LNCaP clone FGC (cell line): ENCODE measurements at regions not wholly inside any gene's neighbourhood (a gene's known extent, or its start where the extent isn't known, plus 50 kb on each side); places are given as distances from the start of the nearest gene placed in this dataset.

Experiments used
- DNase-seq: peaks from one replicate; pipeline ENCODE4 v3.0.0-alpha.2; 2011; ENCODE audit warnings: low read depth
- H3K4me3 ChIP-seq: 2 replicates; pipeline ENCODE4 v1.5.1; 2011; ENCODE audit warnings: mild to moderate bottlenecking, low read depth, low read length, control low read depth
- CTCF ChIP-seq: IDR thresholded peaks from 2 replicates; pipeline ENCODE4 v1.5.1; 2012; ENCODE audit warnings: mild to moderate bottlenecking; ENCODE audit not compliant: control insufficient read depth, insufficient read depth; ENCODE audit errors: extremely low read depth

GRCh38 chr21:20083336-20083735, 914.9 kb upstream of the NCAM2 start:
- 0 out of 2 replicates have a peak, but pooled peaks have one; percentile 2 for TF ChIP-seq CTCF
- H3K4me3 ChIP-seq: no peak overlapping the region
- no peak for DNase-seq

GRCh38 chr21:20083925-20084324, 914.3 kb upstream of the NCAM2 start:
- H3K4me3 ChIP-seq: no peak overlapping the region
- DNase-seq: no peak
- TF ChIP-seq CTCF: no peak

GRCh38 chr21:20086508-20086907, 911.7 kb upstream of the NCAM2 start:
- TF ChIP-seq CTCF: no peak
- no peak overlapping the region for H3K4me3 ChIP-seq
- DNase-seq: no peak

DNA sequence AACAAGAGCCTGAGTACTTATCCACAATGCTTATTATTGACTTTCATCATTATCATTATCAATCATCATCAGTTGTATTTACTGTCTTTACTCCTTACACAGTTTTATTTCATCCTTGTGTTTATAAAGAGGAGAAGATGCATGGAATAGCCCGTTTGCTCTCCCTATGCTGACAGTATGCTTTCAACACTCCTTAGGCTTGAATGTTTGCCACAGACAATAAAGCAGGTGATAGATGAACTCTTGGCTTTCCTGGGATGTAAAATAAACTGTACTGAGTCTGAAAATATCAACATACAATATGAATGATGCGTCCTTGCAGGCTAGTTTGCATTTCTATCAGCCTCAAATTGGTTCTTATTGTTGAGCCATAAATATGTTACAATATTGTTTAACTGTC, 891.8 kb upstream of the NCAM2 start:
- no peak for TF ChIP-seq CTCF
- no peak for DNase-seq
- no peak overlapping the region for H3K4me3 ChIP-seq

- no peak for DNase-seq
- no peak for TF ChIP-seq CTCF
- no peak overlapping the region for H3K4me3 ChIP-seq
These were observed 890.2 kb upstream of the NCAM2 start for GRCh38 chr21:20108016-20108415.

DNA sequence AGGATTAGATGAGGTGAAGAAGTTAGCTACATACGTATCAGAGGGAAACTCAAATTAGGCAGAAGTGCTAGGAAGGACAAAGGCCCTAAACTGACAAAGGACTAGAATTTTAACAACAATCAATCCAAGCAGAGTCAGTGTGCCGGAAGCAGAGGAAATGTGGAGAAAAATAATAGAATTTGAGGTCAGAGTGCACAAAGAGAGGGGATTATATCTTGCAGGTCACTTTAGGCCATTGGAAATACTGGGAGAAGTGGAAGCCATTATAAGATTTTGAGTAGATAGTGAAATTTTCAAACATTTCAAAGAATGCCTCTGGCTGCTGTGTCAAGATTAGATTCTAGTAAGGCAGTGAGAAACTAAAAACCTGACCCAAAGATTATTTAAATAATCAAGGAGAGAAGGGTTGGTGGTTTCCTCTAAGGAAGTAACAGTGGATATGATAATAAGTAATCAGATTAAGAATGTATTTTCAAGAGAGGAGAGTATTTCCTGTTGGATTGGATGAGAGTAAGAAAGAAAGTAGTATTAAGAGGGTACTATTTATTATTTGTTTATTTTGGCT, 889.2 kb upstream of the NCAM2 start:
- TF ChIP-seq CTCF: no peak
- H3K4me3 ChIP-seq: no peak overlapping the region
- no peak for DNase-seq

- DNase-seq: no peak
- H3K4me3 ChIP-seq: no peak overlapping the region
- no peak for TF ChIP-seq CTCF
These were observed 887.8 kb upstream of the NCAM2 start for GRCh38 chr21:20110368-20110767.
